ENCODE measurements at regions not wholly inside any gene's neighbourhood (a gene's known extent, or its start where the extent isn't known, plus 50 kb on each side); places are given as distances from the start of the nearest gene placed in this dataset.

DNA sequence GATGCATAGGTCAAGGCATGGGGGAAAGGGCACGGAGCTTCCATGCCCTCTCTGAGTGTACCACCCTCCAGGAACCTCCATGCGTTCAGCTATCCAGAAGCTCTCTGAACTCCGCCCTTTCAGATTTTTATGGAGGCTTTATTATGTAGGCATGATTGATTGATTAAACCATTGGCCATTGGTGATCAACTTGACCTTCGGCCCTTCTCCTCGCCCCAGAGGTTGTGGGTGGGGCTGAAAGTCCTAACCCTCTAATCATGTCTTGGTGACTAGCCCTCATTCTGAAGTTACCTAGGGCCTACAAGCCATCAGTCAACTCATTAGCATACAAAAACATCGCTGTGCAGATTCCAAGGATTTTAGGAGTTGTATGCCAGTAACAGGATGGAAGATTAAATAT lies 323.7 kb upstream of the KLF4 start:
- TF ChIP-seq, protein P1, sequence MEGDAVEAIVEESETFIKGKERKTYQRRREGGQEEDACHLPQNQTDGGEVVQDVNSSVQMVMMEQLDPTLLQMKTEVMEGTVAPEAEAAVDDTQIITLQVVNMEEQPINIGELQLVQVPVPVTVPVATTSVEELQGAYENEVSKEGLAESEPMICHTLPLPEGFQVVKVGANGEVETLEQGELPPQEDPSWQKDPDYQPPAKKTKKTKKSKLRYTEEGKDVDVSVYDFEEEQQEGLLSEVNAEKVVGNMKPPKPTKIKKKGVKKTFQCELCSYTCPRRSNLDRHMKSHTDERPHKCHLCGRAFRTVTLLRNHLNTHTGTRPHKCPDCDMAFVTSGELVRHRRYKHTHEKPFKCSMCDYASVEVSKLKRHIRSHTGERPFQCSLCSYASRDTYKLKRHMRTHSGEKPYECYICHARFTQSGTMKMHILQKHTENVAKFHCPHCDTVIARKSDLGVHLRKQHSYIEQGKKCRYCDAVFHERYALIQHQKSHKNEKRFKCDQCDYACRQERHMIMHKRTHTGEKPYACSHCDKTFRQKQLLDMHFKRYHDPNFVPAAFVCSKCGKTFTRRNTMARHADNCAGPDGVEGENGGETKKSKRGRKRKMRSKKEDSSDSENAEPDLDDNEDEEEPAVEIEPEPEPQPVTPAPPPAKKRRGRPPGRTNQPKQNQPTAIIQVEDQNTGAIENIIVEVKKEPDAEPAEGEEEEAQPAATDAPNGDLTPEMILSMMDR (IDR thresholded peaks at IDR 0.05) = no peak
- TF ChIP-seq POLR2A (IDR thresholded peaks at IDR 0.05) = no peak

Measured in vagina (tissue), 2 donors.